MM.1S (cell line): ENCODE measurements at regions not wholly inside any gene's neighbourhood (a gene's known extent, or its start where the extent isn't known, plus 50 kb on each side); places are given as distances from the start of the nearest gene placed in this dataset.

Experiments used
- DNase-seq: peaks from one replicate; pipeline ENCODE4 v3.0.0-alpha.2; 2015
- H2AFZ ChIP-seq: fragments of 300-600 bp; sonication (generic); 2 replicates; pipeline ENCODE4 v1.6.0; 2016; ENCODE audit warnings: antibody characterized with exemption, low read length
- H3F3A ChIP-seq: fragments of 300-600 bp; sonication (generic); 2 replicates; pipeline ENCODE4 v1.6.1; 2016; ENCODE audit warnings: mild to moderate bottlenecking, antibody characterized with exemption, low read length, moderate library complexity, mixed read lengths; ENCODE audit not compliant: insufficient read depth
- H3K27ac ChIP-seq: fragments of 300-600 bp; sonication (generic); 2 replicates; pipeline ENCODE4 v1.5.1; 2016; ENCODE audit warnings: mild to moderate bottlenecking, low read length
- H3K27me3 ChIP-seq: fragments of 300-600 bp; sonication (generic); replicated peaks from 2 replicates; pipeline ENCODE4 v1.6.0; 2016; ENCODE audit warnings: low read length; ENCODE audit not compliant: insufficient read depth
- H3K36me3 ChIP-seq: fragments of 300-600 bp; sonication (generic); replicated peaks from 2 replicates; pipeline ENCODE4 v1.6.1; 2016; ENCODE audit warnings: mild to moderate bottlenecking, low read length, mixed read lengths; ENCODE audit not compliant: insufficient read depth
- H3K4me1 ChIP-seq: fragments of 300-600 bp; sonication (generic); 2 replicates; pipeline ENCODE4 v1.6.1; 2016; ENCODE audit warnings: low read length, mixed read lengths
- H3K4me2 ChIP-seq: fragments of 300-600 bp; sonication (generic); 2 replicates; pipeline ENCODE4 v1.6.0; 2016; ENCODE audit warnings: low read depth, low read length
- H3K4me3 ChIP-seq: fragments of 300-600 bp; sonication (generic); 2 replicates; pipeline ENCODE4 v1.5.1; 2016; ENCODE audit warnings: low read length, mixed read lengths
- H3K79me2 ChIP-seq: fragments of 300-600 bp; sonication (generic); 2 replicates; pipeline ENCODE4 v1.6.1; 2016; ENCODE audit warnings: mixed run types, low read length, mixed read lengths
- H3K9ac ChIP-seq: fragments of 300-600 bp; sonication (generic); 2 replicates; pipeline ENCODE4 v1.6.1; 2016; ENCODE audit warnings: low read length, mixed read lengths
- H3K9me2 ChIP-seq: fragments of 300-600 bp; sonication (generic); replicated peaks from 2 replicates; pipeline ENCODE4 v1.6.1; 2016; ENCODE audit warnings: mild to moderate bottlenecking, low read length, mixed read lengths; ENCODE audit not compliant: insufficient read depth
- H3K9me3 ChIP-seq: fragments of 300-600 bp; sonication (generic); replicated peaks from 2 replicates; pipeline ENCODE4 v1.6.1; 2016; ENCODE audit warnings: mild to moderate bottlenecking, low read length, mixed read lengths; ENCODE audit not compliant: insufficient read depth
- H4K20me1 ChIP-seq: fragments of 300-600 bp; sonication (generic); 2 replicates; pipeline ENCODE4 v1.6.1; 2016; ENCODE audit warnings: mild to moderate bottlenecking, low read length, moderate library complexity, mixed read lengths; ENCODE audit not compliant: insufficient read depth
- CTCF ChIP-seq: fragments of 300-600 bp; sonication (generic); IDR thresholded peaks from 2 replicates; pipeline ENCODE4 v1.5.1; 2016; ENCODE audit warnings: antibody characterized with exemption, low read length, mixed read lengths
- EZH2 ChIP-seq: fragments of 300-600 bp; sonication (generic); optimal IDR thresholded peaks from 2 replicates; pipeline ENCODE3; 2017; ENCODE audit warnings: low read depth, mild to moderate bottlenecking, antibody characterized with exemption, low read length, mixed read lengths
- EZH2phosphoT487 ChIP-seq: fragments of 300-600 bp; sonication (generic); IDR thresholded peaks from 2 replicates; pipeline ENCODE4 v1.6.1; 2018; ENCODE audit warnings: antibody characterized with exemption, low read length

GRCh38 chr4:129371065-129371464, 275.1 kb downstream of the C4orf33 start:
- Histone ChIP-seq H3K27me3 (no peaks in the 10 kb centered on the region), H2AFZ (no peak overlapping the region), H3K9me3 (no peaks in the 10 kb centered on the region), H3F3A (no peaks in the 10 kb centered on the region), H3K4me2 (no peak overlapping the region), H3K79me2 (no peaks in the 10 kb centered on the region), H4K20me1 (no peaks in the 10 kb centered on the region), H3K9ac (no peak overlapping the region), H3K4me3 (no peak overlapping the region), H3K27ac (no peak overlapping the region), H3K9me2 (no peaks in the 10 kb centered on the region), H3K4me1 (no peaks in the 10 kb centered on the region), H3K36me3 (no peaks in the 10 kb centered on the region)
- TF ChIP-seq EZH2 (no peak), CTCF (no peak), EZH2phosphoT487 (no peak)
- no peak for DNase-seq

- no peak for TF ChIP-seq CTCF
- TF ChIP-seq EZH2phosphoT487 = no peak
- TF ChIP-seq EZH2 = no peak
- no peak overlapping the region for H3K27ac ChIP-seq
- no peaks in the 10 kb centered on the region for H3K79me2 ChIP-seq
- no peaks in the 10 kb centered on the region for H3K36me3 ChIP-seq
- no peak overlapping the region for H3K4me2 ChIP-seq
- H3F3A ChIP-seq = no peaks in the 10 kb centered on the region
- no peak for DNase-seq
- H3K27me3 ChIP-seq = no peaks in the 10 kb centered on the region
- no peak overlapping the region for H3K4me3 ChIP-seq
- H4K20me1 ChIP-seq = no peaks in the 10 kb centered on the region
- no peaks in the 10 kb centered on the region for H3K4me1 ChIP-seq
- H3K9me2 ChIP-seq = no peaks in the 10 kb centered on the region
- no peak overlapping the region for H2AFZ ChIP-seq
- no peak overlapping the region for H3K9ac ChIP-seq
- H3K9me3 ChIP-seq = no peaks in the 10 kb centered on the region
Observed at GRCh38 chr4:129371926-129372325, 276.0 kb downstream of the C4orf33 start.

GRCh38 chr4:129377131-129377845, 281.3 kb downstream of the C4orf33 start:
- no peaks in the 10 kb centered on the region for H3K27me3 ChIP-seq
- no peak overlapping the region for H3K4me2 ChIP-seq
- no peaks in the 10 kb centered on the region for H3K9me2 ChIP-seq
- DNase-seq = no peak
- H3K27ac ChIP-seq = no peak overlapping the region
- H3K4me1 ChIP-seq = no peaks in the 10 kb centered on the region
- TF ChIP-seq EZH2phosphoT487 (no peak), EZH2 (no peak), CTCF (no peak)
- no peaks in the 10 kb centered on the region for H3K36me3 ChIP-seq
- no peak overlapping the region for H3K9ac ChIP-seq
- no peaks in the 10 kb centered on the region for H3F3A ChIP-seq
- no peak overlapping the region for H3K4me3 ChIP-seq
- H3K9me3 ChIP-seq = no peaks in the 10 kb centered on the region
- H4K20me1 ChIP-seq = no peaks in the 10 kb centered on the region
- no peak overlapping the region for H2AFZ ChIP-seq
- no peaks in the 10 kb centered on the region for H3K79me2 ChIP-seq
